AML-193 (cell line): ENCODE measurements at regions not wholly inside any gene's neighbourhood (a gene's known extent, or its start where the extent isn't known, plus 50 kb on each side); places are given as distances from the start of the nearest gene placed in this dataset.

ENCODE experiments used
- DNase-seq, 2 experiments: peaks; one replicate each; lab custom pipeline; 2025; lab: John Stamatoyannopoulos, UW

- no peak for DNase-seq
Measured at GRCh38 chr12:115464111-115464581, 780.2 kb upstream of the TBX3 start.

GRCh38 chr12:115461401-115461800 is 777.4 kb upstream of the TBX3 start:
- no peak for DNase-seq

GRCh38 chr12:115457798-115458197 is 773.8 kb upstream of the TBX3 start:
- no peak for DNase-seq

- no peak for DNase-seq
Measured at GRCh38 chr12:115456946-115457689, 773.1 kb upstream of the TBX3 start.

GRCh38 chr12:115455268-115455681 is 771.3 kb upstream of the TBX3 start:
- DNase-seq: no peak

GRCh38 chr12:115452751-115453281 is 768.8 kb upstream of the TBX3 start:
- DNase-seq: no peak

- DNase-seq: no peak
Measured at GRCh38 chr12:115451780-115452736, 768.1 kb upstream of the TBX3 start.

GRCh38 chr12:115451151-115451779 is 767.3 kb upstream of the TBX3 start:
- DNase-seq: no peak

GRCh38 chr12:115450710-115451109 is 766.7 kb upstream of the TBX3 start:
- DNase-seq: no peak

- DNase-seq: no peak
Measured at GRCh38 chr12:115450017-115450416, 766.0 kb upstream of the TBX3 start.

- no peak for DNase-seq
Measured at GRCh38 chr12:115449526-115449925, 765.6 kb upstream of the TBX3 start.

- no peak for DNase-seq
Measured at GRCh38 chr12:115444346-115444745, 760.4 kb upstream of the TBX3 start.

- DNase-seq: no peak
Measured at GRCh38 chr12:115443351-115443938, 759.5 kb upstream of the TBX3 start.

- DNase-seq: no peak
Measured at GRCh38 chr12:115440438-115440837, 756.5 kb upstream of the TBX3 start.

- no peak for DNase-seq
Measured at GRCh38 chr12:115439008-115439601, 755.1 kb upstream of the TBX3 start.

GRCh38 chr12:115438314-115438713 is 754.3 kb upstream of the TBX3 start:
- DNase-seq: no peak

- no peak for DNase-seq
Measured at GRCh38 chr12:115437061-115437567, 753.1 kb upstream of the TBX3 start.

GRCh38 chr12:115433014-115433634 is 749.1 kb upstream of the TBX3 start:
- DNase-seq: no peak

- no peak for DNase-seq
Measured at GRCh38 chr12:115430636-115431035, 746.7 kb upstream of the TBX3 start.

- DNase-seq: no peak
Measured at GRCh38 chr12:115426732-115427131, 742.8 kb upstream of the TBX3 start.

GRCh38 chr12:115424003-115424402 is 740.0 kb upstream of the TBX3 start:
- no peak for DNase-seq
